Vagina (tissue), 2 donors: ENCODE measurements at regions not wholly inside any gene's neighbourhood (a gene's known extent, or its start where the extent isn't known, plus 50 kb on each side); places are given as distances from the start of the nearest gene placed in this dataset.

Source experiments
- CTCF ChIP-seq, 3 experiments: fragments of 450-650 bp in 2 of 3; fragments of 200-600 bp in 1 of 3; sonication (generic) in 1 of 3; IDR thresholded peaks; one replicate each; pipeline ENCODE4 v1.5.1; 2017 to 2019; ENCODE audit warnings: antibody characterized with exemption in 3 of 3, mild to moderate bottlenecking in 2 of 3, moderate library complexity in 2 of 3
- POLR2A ChIP-seq, 2 donors: fragments of 450-650 bp; IDR thresholded peaks; one replicate each; pipeline ENCODE4 v1.6.1; 2017; ENCODE audit warnings: antibody characterized with exemption in 2 of 2, mild to moderate bottlenecking in 2 of 2, moderate library complexity in 2 of 2
- POLR2AphosphoS5 ChIP-seq, 2 donors: sonication (generic); formaldehyde crosslinking; IDR thresholded peaks; one replicate each; pipeline ENCODE4 v1.9.0; 2017; ENCODE audit warnings: antibody characterized with exemption in 2 of 2, mild to moderate bottlenecking in 2 of 2, low read depth in 1 of 2; ENCODE audit not compliant: insufficient read depth in 1 of 2

DNA sequence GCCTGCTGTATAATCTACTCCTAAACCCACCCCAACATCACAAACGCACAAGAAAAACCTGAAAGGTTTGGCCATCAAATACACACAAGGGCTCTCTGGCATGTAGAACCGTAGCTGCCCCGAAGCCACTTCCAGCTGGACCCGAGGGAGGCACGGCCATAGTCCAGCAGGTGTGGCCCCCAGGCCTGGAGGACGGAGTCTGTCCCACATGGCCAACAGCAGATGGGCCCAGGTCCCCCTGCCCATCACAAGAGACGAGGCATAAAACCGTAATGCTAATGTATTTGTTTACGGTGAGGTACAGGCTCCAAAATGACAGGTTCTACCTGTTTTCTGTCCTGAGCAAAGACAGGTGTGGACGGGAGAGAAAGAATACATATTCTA lies 234.2 kb downstream of the SYK start:
- TF ChIP-seq CTCF (IDR thresholded peaks at IDR 0.05) (no peak), POLR2A (IDR thresholded peaks at IDR 0.05) (no peak), POLR2AphosphoS5 (IDR thresholded peaks at IDR 0.05; ENCODE audit: insufficient read depth in 1 of 2, low read depth in 1 of 2) (no peak)
